Astrocyte of the spinal cord (primary cell): ENCODE measurements at regions not wholly inside any gene's neighbourhood (a gene's known extent, or its start where the extent isn't known, plus 50 kb on each side); places are given as distances from the start of the nearest gene placed in this dataset.

Experiments used
- DNase-seq: peaks from one replicate; pipeline ENCODE4 v3.0.0; 2011; ENCODE audit warnings: low read depth, low spot score
- H3K4me3 ChIP-seq: 2 replicates; pipeline ENCODE4 v1.5.1; 2011; ENCODE audit warnings: low read depth, mild to moderate bottlenecking, low read length, moderate library complexity
- CTCF ChIP-seq: IDR thresholded peaks from 2 replicates; pipeline ENCODE4 v1.5.1; 2012; ENCODE audit warnings: low read depth, mild to moderate bottlenecking, low read length, inconsistent platforms
- in situ Hi-C: cut with HindIII; loops from 2 replicates; pipeline ENCODE4 v1.10.0; 2017; ENCODE audit warnings: low sequenced_read_pairs

GRCh38 chr5:14090755-14091154 lies 52.4 kb upstream of the TRIO start:
- DNase-seq = no peak
- no peak overlapping the region for H3K4me3 ChIP-seq
- TF ChIP-seq CTCF = no peak
- in situ Hi-C loops = no loop called here

- no peak for DNase-seq
- in situ Hi-C loops = no loop called here
- no peak for TF ChIP-seq CTCF
- no peak overlapping the region for H3K4me3 ChIP-seq
Measured at GRCh38 chr5:14090290-14090689, 52.9 kb upstream of the TRIO start.

GRCh38 chr5:14089198-14089597 lies 53.9 kb upstream of the TRIO start:
- DNase-seq = no peak
- H3K4me3 ChIP-seq = no peak overlapping the region
- no peak for TF ChIP-seq CTCF
- in situ Hi-C loops = no loop called here

GRCh38 chr5:14086261-14086660 lies 56.9 kb upstream of the TRIO start:
- no peak for DNase-seq
- no peak overlapping the region for H3K4me3 ChIP-seq
- in situ Hi-C loops = no loop called here
- no peak for TF ChIP-seq CTCF

- in situ Hi-C loops = no loop called here
- DNase-seq = no peak
- TF ChIP-seq CTCF = no peak
Measured at GRCh38 chr5:14082973-14083372, 60.2 kb upstream of the TRIO start.

GRCh38 chr5:14082523-14082922 lies 60.6 kb upstream of the TRIO start:
- DNase-seq = no peak
- no peak overlapping the region for H3K4me3 ChIP-seq
- TF ChIP-seq CTCF = no peak
- in situ Hi-C loops = no loop called here

More at GRCh38 chr5:14082973-14083372, 60.2 kb upstream of the TRIO start:
- no peak overlapping the region for H3K4me3 ChIP-seq

GRCh38 chr5:14081791-14082190 lies 61.4 kb upstream of the TRIO start:
- DNase-seq = no peak
- in situ Hi-C loops = no loop called here
- H3K4me3 ChIP-seq = no peak overlapping the region
- TF ChIP-seq CTCF = no peak
